Peyer's patch (tissue), 4 donors: ENCODE measurements at regions not wholly inside any gene's neighbourhood (a gene's known extent, or its start where the extent isn't known, plus 50 kb on each side); places are given as distances from the start of the nearest gene placed in this dataset.

Experiments
- CTCF ChIP-seq, 6 experiments: fragments of 450-650 bp in 4 of 6; fragments of 200-600 bp in 2 of 6; sonication (generic) in 1 of 6; IDR thresholded peaks; one replicate each; pipeline ENCODE4 v1.5.1; 2017 to 2019; ENCODE audit warnings: antibody characterized with exemption in 6 of 6, mild to moderate bottlenecking in 3 of 6, moderate library complexity in 1 of 6
- POLR2A ChIP-seq, 2 donors: fragments of 450-650 bp; IDR thresholded peaks; one replicate each; pipeline ENCODE4 v1.5.1; 2017; ENCODE audit warnings: antibody characterized with exemption in 2 of 2, mild to moderate bottlenecking in 2 of 2, moderate library complexity in 2 of 2

- TF ChIP-seq POLR2A (IDR thresholded peaks at IDR 0.05) (no peak), CTCF (IDR thresholded peaks at IDR 0.05) (no peak)
Measured at GRCh38 chr9:78664370-78664769, 367.4 kb downstream of the PSAT1 start.
